ENCODE measurements at regions not wholly inside any gene's neighbourhood (a gene's known extent, or its start where the extent isn't known, plus 50 kb on each side); places are given as distances from the start of the nearest gene placed in this dataset.

- H3K9me3 ChIP-seq (ENCODE audit: insufficient read depth, low read length) = no peaks in the 10 kb centered on the region
- no peaks in the 10 kb centered on the region for H3K4me1 ChIP-seq (ENCODE audit: insufficient read depth, insufficient read length)
- H3K4me3 ChIP-seq (ENCODE audit: insufficient read length, low read depth) = no peak overlapping the region
- TF ChIP-seq ZNF274 (IDR thresholded peaks at IDR 0.05; ENCODE audit: low read depth, low read length) = no peak
- no peak for TF ChIP-seq YY1 (IDR thresholded peaks at IDR 0.05; ENCODE audit: insufficient read depth, insufficient read length)
- TF ChIP-seq SUZ12 (IDR thresholded peaks at IDR 0.05; ENCODE audit: extremely low read depth, insufficient read depth, insufficient read length) = no peak
- no peak for DNase-seq (ENCODE audit: low read depth, low spot score)
- no peaks in the 10 kb centered on the region for H3K36me3 ChIP-seq (ENCODE audit: insufficient read depth, insufficient read length, low read length)
- H3K9ac ChIP-seq (ENCODE audit: insufficient read length, low read depth) = no peak overlapping the region
- H3K27me3 ChIP-seq (ENCODE audit: insufficient read depth, insufficient read length) = no peaks in the 10 kb centered on the region
Measured at GRCh38 chr10:65765006-65765541, 1160.8 kb upstream of the LRRTM3 start.

GRCh38 chr10:65769828-65770227, 1156.0 kb upstream of the LRRTM3 start:
- Histone ChIP-seq H3K36me3 (ENCODE audit: insufficient read depth, insufficient read length, low read length) (no peaks in the 10 kb centered on the region), H3K4me3 (ENCODE audit: insufficient read length, low read depth) (no peak overlapping the region), H3K9ac (ENCODE audit: insufficient read length, low read depth) (no peak overlapping the region), H3K4me1 (ENCODE audit: insufficient read depth, insufficient read length) (no peaks in the 10 kb centered on the region), H3K27me3 (ENCODE audit: insufficient read depth, insufficient read length) (no peaks in the 10 kb centered on the region), H3K9me3 (ENCODE audit: insufficient read depth, low read length) (no peaks in the 10 kb centered on the region)
- DNase-seq (ENCODE audit: low read depth, low spot score) = no peak
- TF ChIP-seq YY1 (IDR thresholded peaks at IDR 0.05; ENCODE audit: insufficient read depth, insufficient read length) (no peak), ZNF274 (IDR thresholded peaks at IDR 0.05; ENCODE audit: low read depth, low read length) (no peak)

- H3K4me1 ChIP-seq (ENCODE audit: insufficient read depth, insufficient read length) = no peaks in the 10 kb centered on the region
- no peaks in the 10 kb centered on the region for H3K9me3 ChIP-seq (ENCODE audit: insufficient read depth, low read length)
- no peak overlapping the region for H3K4me3 ChIP-seq (ENCODE audit: insufficient read length, low read depth)
- no peaks in the 10 kb centered on the region for H3K27me3 ChIP-seq (ENCODE audit: insufficient read depth, insufficient read length)
- DNase-seq (ENCODE audit: low read depth, low spot score) = no peak
- H3K9ac ChIP-seq (ENCODE audit: insufficient read length, low read depth) = no peak overlapping the region
- TF ChIP-seq YY1 (IDR thresholded peaks at IDR 0.05; ENCODE audit: insufficient read depth, insufficient read length) (no peak), ZNF274 (IDR thresholded peaks at IDR 0.05; ENCODE audit: low read depth, low read length) (no peak), SUZ12 (IDR thresholded peaks at IDR 0.05; ENCODE audit: extremely low read depth, insufficient read depth, insufficient read length) (no peak)
- no peaks in the 10 kb centered on the region for H3K36me3 ChIP-seq (ENCODE audit: insufficient read depth, insufficient read length, low read length)
Measured at GRCh38 chr10:65778753-65779152, 1147.1 kb upstream of the LRRTM3 start.

- TF ChIP-seq ZNF274 (IDR thresholded peaks at IDR 0.05; ENCODE audit: low read depth, low read length) = no peak
- no peak for TF ChIP-seq YY1 (IDR thresholded peaks at IDR 0.05; ENCODE audit: insufficient read depth, insufficient read length)
- no peak for TF ChIP-seq SUZ12 (IDR thresholded peaks at IDR 0.05; ENCODE audit: extremely low read depth, insufficient read depth, insufficient read length)
- no peaks in the 10 kb centered on the region for H3K9me3 ChIP-seq (ENCODE audit: insufficient read depth, low read length)
- no peaks in the 10 kb centered on the region for H3K4me1 ChIP-seq (ENCODE audit: insufficient read depth, insufficient read length)
- H3K4me3 ChIP-seq (ENCODE audit: insufficient read length, low read depth) = no peak overlapping the region
- H3K27me3 ChIP-seq (ENCODE audit: insufficient read depth, insufficient read length) = no peaks in the 10 kb centered on the region
- no peaks in the 10 kb centered on the region for H3K36me3 ChIP-seq (ENCODE audit: insufficient read depth, insufficient read length, low read length)
- no peak for DNase-seq (ENCODE audit: low read depth, low spot score)
- no peak overlapping the region for H3K9ac ChIP-seq (ENCODE audit: insufficient read length, low read depth)
Measured at GRCh38 chr10:65779985-65780384, 1145.9 kb upstream of the LRRTM3 start.

GRCh38 chr10:65786279-65786678, 1139.6 kb upstream of the LRRTM3 start:
- H3K9me3 ChIP-seq (ENCODE audit: insufficient read depth, low read length) = no peaks in the 10 kb centered on the region
- no peaks in the 10 kb centered on the region for H3K4me1 ChIP-seq (ENCODE audit: insufficient read depth, insufficient read length)
- no peak overlapping the region for H3K9ac ChIP-seq (ENCODE audit: insufficient read length, low read depth)
- H3K4me3 ChIP-seq (ENCODE audit: insufficient read length, low read depth) = no peak overlapping the region
- DNase-seq (ENCODE audit: low read depth, low spot score) = no peak
- no peaks in the 10 kb centered on the region for H3K27me3 ChIP-seq (ENCODE audit: insufficient read depth, insufficient read length)
- TF ChIP-seq SUZ12 (IDR thresholded peaks at IDR 0.05; ENCODE audit: extremely low read depth, insufficient read depth, insufficient read length) = no peak
- no peak for TF ChIP-seq YY1 (IDR thresholded peaks at IDR 0.05; ENCODE audit: insufficient read depth, insufficient read length)
- no peak for TF ChIP-seq ZNF274 (IDR thresholded peaks at IDR 0.05; ENCODE audit: low read depth, low read length)
- no peaks in the 10 kb centered on the region for H3K36me3 ChIP-seq (ENCODE audit: insufficient read depth, insufficient read length, low read length)

GRCh38 chr10:65787571-65787970, 1138.3 kb upstream of the LRRTM3 start:
- Histone ChIP-seq H3K4me3 (ENCODE audit: insufficient read length, low read depth) (no peak overlapping the region), H3K9ac (ENCODE audit: insufficient read length, low read depth) (no peak overlapping the region), H3K36me3 (ENCODE audit: insufficient read depth, insufficient read length, low read length) (no peaks in the 10 kb centered on the region), H3K9me3 (ENCODE audit: insufficient read depth, low read length) (no peaks in the 10 kb centered on the region), H3K4me1 (ENCODE audit: insufficient read depth, insufficient read length) (no peaks in the 10 kb centered on the region), H3K27me3 (ENCODE audit: insufficient read depth, insufficient read length) (no peaks in the 10 kb centered on the region)
- no peak for DNase-seq (ENCODE audit: low read depth, low spot score)
- TF ChIP-seq ZNF274 (IDR thresholded peaks at IDR 0.05; ENCODE audit: low read depth, low read length) (no peak), YY1 (IDR thresholded peaks at IDR 0.05; ENCODE audit: insufficient read depth, insufficient read length) (no peak)

GRCh38 chr10:65788271-65788670, 1137.6 kb upstream of the LRRTM3 start:
- Histone ChIP-seq H3K4me1 (ENCODE audit: insufficient read depth, insufficient read length) (no peaks in the 10 kb centered on the region), H3K36me3 (ENCODE audit: insufficient read depth, insufficient read length, low read length) (no peaks in the 10 kb centered on the region), H3K9ac (ENCODE audit: insufficient read length, low read depth) (no peak overlapping the region), H3K27me3 (ENCODE audit: insufficient read depth, insufficient read length) (no peaks in the 10 kb centered on the region), H3K9me3 (ENCODE audit: insufficient read depth, low read length) (no peaks in the 10 kb centered on the region), H3K4me3 (ENCODE audit: insufficient read length, low read depth) (no peak overlapping the region)
- DNase-seq (ENCODE audit: low read depth, low spot score) = no peak
- TF ChIP-seq YY1 (IDR thresholded peaks at IDR 0.05; ENCODE audit: insufficient read depth, insufficient read length) = no peak
- TF ChIP-seq SUZ12 (IDR thresholded peaks at IDR 0.05; ENCODE audit: extremely low read depth, insufficient read depth, insufficient read length) = no peak
- no peak for TF ChIP-seq ZNF274 (IDR thresholded peaks at IDR 0.05; ENCODE audit: low read depth, low read length)

GRCh38 chr10:65791979-65792378, 1133.9 kb upstream of the LRRTM3 start:
- H3K4me3 ChIP-seq (ENCODE audit: insufficient read length, low read depth) = no peak overlapping the region
- no peak overlapping the region for H3K9ac ChIP-seq (ENCODE audit: insufficient read length, low read depth)
- no peak for TF ChIP-seq ZNF274 (IDR thresholded peaks at IDR 0.05; ENCODE audit: low read depth, low read length)
- no peak for TF ChIP-seq YY1 (IDR thresholded peaks at IDR 0.05; ENCODE audit: insufficient read depth, insufficient read length)
- TF ChIP-seq SUZ12 (IDR thresholded peaks at IDR 0.05; ENCODE audit: extremely low read depth, insufficient read depth, insufficient read length) = no peak
- no peaks in the 10 kb centered on the region for H3K36me3 ChIP-seq (ENCODE audit: insufficient read depth, insufficient read length, low read length)
- no peaks in the 10 kb centered on the region for H3K9me3 ChIP-seq (ENCODE audit: insufficient read depth, low read length)
- DNase-seq (ENCODE audit: low read depth, low spot score) = no peak
- H3K27me3 ChIP-seq (ENCODE audit: insufficient read depth, insufficient read length) = no peaks in the 10 kb centered on the region
- H3K4me1 ChIP-seq (ENCODE audit: insufficient read depth, insufficient read length) = no peaks in the 10 kb centered on the region

Measured in NT2/D1 (cell line).